ENCODE measurements at regions not wholly inside any gene's neighbourhood (a gene's known extent, or its start where the extent isn't known, plus 50 kb on each side); places are given as distances from the start of the nearest gene placed in this dataset.

GRCh38 chr15:31801152-31801551, 229.2 kb upstream of the CHRNA7 start:
- no peak overlapping the region for H3K27ac ChIP-seq (ENCODE audit: low read length)
- H3K36me3 ChIP-seq (replicated peaks; ENCODE audit: low read depth, low read length), result no peaks in the 10 kb centered on the region
- no peaks in the 10 kb centered on the region for H3K9me3 ChIP-seq (ENCODE audit: insufficient read depth, low read length)
- no peaks in the 10 kb centered on the region for H4K20me1 ChIP-seq (ENCODE audit: insufficient read depth, low read length)
- no peak overlapping the region for H3K4me2 ChIP-seq (ENCODE audit: low read length)
- no peak overlapping the region for H2AFZ ChIP-seq (ENCODE audit: low read depth, low read length)
- no peaks in the 10 kb centered on the region; the same call in 1 of the 2 replicates for H3K27me3 ChIP-seq (ENCODE audit: low read depth, low read length)
- no peak overlapping the region for H3K9ac ChIP-seq (ENCODE audit: low read length)
- peaks cover 53% of the 10 kb centered on the region for H3K4me1 ChIP-seq (ENCODE audit: low read length)
- TF ChIP-seq EZH2phosphoT487 (IDR thresholded peaks at IDR 0.05; ENCODE audit: low read depth), result no peak
- TF ChIP-seq, protein P1, sequence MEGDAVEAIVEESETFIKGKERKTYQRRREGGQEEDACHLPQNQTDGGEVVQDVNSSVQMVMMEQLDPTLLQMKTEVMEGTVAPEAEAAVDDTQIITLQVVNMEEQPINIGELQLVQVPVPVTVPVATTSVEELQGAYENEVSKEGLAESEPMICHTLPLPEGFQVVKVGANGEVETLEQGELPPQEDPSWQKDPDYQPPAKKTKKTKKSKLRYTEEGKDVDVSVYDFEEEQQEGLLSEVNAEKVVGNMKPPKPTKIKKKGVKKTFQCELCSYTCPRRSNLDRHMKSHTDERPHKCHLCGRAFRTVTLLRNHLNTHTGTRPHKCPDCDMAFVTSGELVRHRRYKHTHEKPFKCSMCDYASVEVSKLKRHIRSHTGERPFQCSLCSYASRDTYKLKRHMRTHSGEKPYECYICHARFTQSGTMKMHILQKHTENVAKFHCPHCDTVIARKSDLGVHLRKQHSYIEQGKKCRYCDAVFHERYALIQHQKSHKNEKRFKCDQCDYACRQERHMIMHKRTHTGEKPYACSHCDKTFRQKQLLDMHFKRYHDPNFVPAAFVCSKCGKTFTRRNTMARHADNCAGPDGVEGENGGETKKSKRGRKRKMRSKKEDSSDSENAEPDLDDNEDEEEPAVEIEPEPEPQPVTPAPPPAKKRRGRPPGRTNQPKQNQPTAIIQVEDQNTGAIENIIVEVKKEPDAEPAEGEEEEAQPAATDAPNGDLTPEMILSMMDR (IDR thresholded peaks at IDR 0.05; ENCODE audit: low read depth, low read length), result no peak
- H3K79me2 ChIP-seq (ENCODE audit: low read length), result no peaks in the 10 kb centered on the region
- H3K4me3 ChIP-seq (ENCODE audit: low read length), result no peak overlapping the region

GRCh38 chr15:31802761-31803160, 227.6 kb upstream of the CHRNA7 start:
- no peak overlapping the region for H3K9ac ChIP-seq (ENCODE audit: low read length)
- no peak overlapping the region for H3K27ac ChIP-seq (ENCODE audit: low read length)
- TF ChIP-seq, protein P1 (IDR thresholded peaks at IDR 0.05; ENCODE audit: low read depth, low read length), result no peak
- no peak for TF ChIP-seq EZH2phosphoT487 (IDR thresholded peaks at IDR 0.05; ENCODE audit: low read depth)

GRCh38 chr15:31803388-31803884, 226.9 kb upstream of the CHRNA7 start:
- Histone ChIP-seq H2AFZ (ENCODE audit: low read depth, low read length) (no peak overlapping the region), H3K4me1 (ENCODE audit: low read length) (peaks cover 48% of the 10 kb centered on the region), H3K36me3 (replicated peaks; ENCODE audit: low read depth, low read length) (no peaks in the 10 kb centered on the region), H3K4me3 (ENCODE audit: low read length) (no peak overlapping the region), H3K9ac (ENCODE audit: low read length) (no peak overlapping the region), H4K20me1 (ENCODE audit: insufficient read depth, low read length) (no peaks in the 10 kb centered on the region), H3K9me3 (ENCODE audit: insufficient read depth, low read length) (no peaks in the 10 kb centered on the region), H3K27me3 (ENCODE audit: low read depth, low read length) (no peaks in the 10 kb centered on the region; the same call in 1 of the 2 replicates), H3K27ac (ENCODE audit: low read length) (no peak overlapping the region), H3K4me2 (ENCODE audit: low read length) (no peak overlapping the region; the same call in 1 of the 2 replicates), H3K79me2 (ENCODE audit: low read length) (no peaks in the 10 kb centered on the region)
- TF ChIP-seq, protein P1 (IDR thresholded peaks at IDR 0.05; ENCODE audit: low read depth, low read length), result no peak
- no peak for TF ChIP-seq EZH2phosphoT487 (IDR thresholded peaks at IDR 0.05; ENCODE audit: low read depth)

More at GRCh38 chr15:31802761-31803160, 227.6 kb upstream of the CHRNA7 start:
- no peaks in the 10 kb centered on the region for H3K9me3 ChIP-seq (ENCODE audit: insufficient read depth, low read length)
- H2AFZ ChIP-seq (ENCODE audit: low read depth, low read length), result no peak overlapping the region
- no peak overlapping the region for H3K4me2 ChIP-seq (ENCODE audit: low read length)
- no peaks in the 10 kb centered on the region; the same call in 1 of the 2 replicates for H3K27me3 ChIP-seq (ENCODE audit: low read depth, low read length)
- no peaks in the 10 kb centered on the region for H3K36me3 ChIP-seq (replicated peaks; ENCODE audit: low read depth, low read length)
- no peaks in the 10 kb centered on the region for H4K20me1 ChIP-seq (ENCODE audit: insufficient read depth, low read length)
- H3K4me1 ChIP-seq (ENCODE audit: low read length), result peaks cover 53% of the 10 kb centered on the region
- H3K79me2 ChIP-seq (ENCODE audit: low read length), result no peaks in the 10 kb centered on the region
- no peak overlapping the region for H3K4me3 ChIP-seq (ENCODE audit: low read length)

GRCh38 chr15:31805090-31805662, 225.1 kb upstream of the CHRNA7 start:
- H3K4me3 ChIP-seq (ENCODE audit: low read length), result no peak overlapping the region
- no peak overlapping the region for H2AFZ ChIP-seq (ENCODE audit: low read depth, low read length)
- peaks cover 30% of the 10 kb centered on the region for H3K4me1 ChIP-seq (ENCODE audit: low read length)
- no peaks in the 10 kb centered on the region for H3K9me3 ChIP-seq (ENCODE audit: insufficient read depth, low read length)
- no peaks in the 10 kb centered on the region for H3K36me3 ChIP-seq (replicated peaks; ENCODE audit: low read depth, low read length)
- no peaks in the 10 kb centered on the region for H4K20me1 ChIP-seq (ENCODE audit: insufficient read depth, low read length)
- no peak for TF ChIP-seq EZH2phosphoT487 (IDR thresholded peaks at IDR 0.05; ENCODE audit: low read depth)
- TF ChIP-seq, protein P1 (IDR thresholded peaks at IDR 0.05; ENCODE audit: low read depth, low read length), result no peak
- H3K27ac ChIP-seq (ENCODE audit: low read length), result no peak overlapping the region
- H3K27me3 ChIP-seq (ENCODE audit: low read depth, low read length), result no peaks in the 10 kb centered on the region; the same call in 1 of the 2 replicates
- no peak overlapping the region for H3K9ac ChIP-seq (ENCODE audit: low read length)
- H3K79me2 ChIP-seq (ENCODE audit: low read length), result no peaks in the 10 kb centered on the region
- H3K4me2 ChIP-seq (ENCODE audit: low read length), result no peak overlapping the region
